ENCODE measurements at regions not wholly inside any gene's neighbourhood (a gene's known extent, or its start where the extent isn't known, plus 50 kb on each side); places are given as distances from the start of the nearest gene placed in this dataset.

- Histone ChIP-seq H3K27me3 (ENCODE audit: control insufficient read depth in 3 of 3, insufficient read depth in 3 of 3, low read length in 3 of 3) (no peaks in the 10 kb centered on the region), H3K4me3 (ENCODE audit: low read depth in 1 of 3, low read length in 3 of 3) (no peak overlapping the region), H3K27ac (ENCODE audit: low read depth in 1 of 3, low read length in 2 of 3) (peak overlapping the region in 2 of 3 donors; percentile 12 to 71), H3K4me1 (ENCODE audit: control insufficient read depth in 3 of 3, insufficient read depth in 2 of 3, low read depth in 1 of 3, low read length in 2 of 3) (peaks cover 2 to 34% (median 6%) of the 10 kb centered on the region in 3 donors), H3K36me3 (ENCODE audit: control insufficient read depth in 3 of 3, insufficient read depth in 2 of 3, low read depth in 1 of 3, low read length in 3 of 3) (peaks cover 0 to 9% (median 0%) of the 10 kb centered on the region in 3 donors), H3K9me3 (ENCODE audit: control insufficient read depth in 2 of 2, insufficient read depth in 1 of 2, low read depth in 1 of 2, low read length in 1 of 2) (no peaks in the 10 kb centered on the region)
- 80 to 89% (median 84%) methylated on average over 9 of the region's 9 CpGs for WGBS, 3 donors
- DNase-seq (no peak), FAIRE-seq (no peak)
These were observed 81.1 kb downstream of the ARL6IP4 start for GRCh38 chr12:123061441-123062205.

- Histone ChIP-seq H3K27ac (ENCODE audit: low read depth in 1 of 3, low read length in 2 of 3) (peak overlapping the region in 1 of 3 donors; percentile 73), H3K27me3 (ENCODE audit: control insufficient read depth in 3 of 3, insufficient read depth in 3 of 3, low read length in 3 of 3) (no peaks in the 10 kb centered on the region), H3K36me3 (ENCODE audit: control insufficient read depth in 3 of 3, insufficient read depth in 2 of 3, low read depth in 1 of 3, low read length in 3 of 3) (peaks cover 0 to 8% (median 0%) of the 10 kb centered on the region in 3 donors), H3K4me1 (ENCODE audit: control insufficient read depth in 3 of 3, insufficient read depth in 2 of 3, low read depth in 1 of 3, low read length in 2 of 3) (peaks cover 2 to 30% (median 6%) of the 10 kb centered on the region in 3 donors), H3K9me3 (ENCODE audit: control insufficient read depth in 2 of 2, insufficient read depth in 1 of 2, low read depth in 1 of 2, low read length in 1 of 2) (no peaks in the 10 kb centered on the region), H3K4me3 (ENCODE audit: low read depth in 1 of 3, low read length in 3 of 3) (no peak overlapping the region)
- DNase-seq (no peak), FAIRE-seq (no peak)
- WGBS, 3 donors = 58 to 79% (median 59%) methylated on average over 1 of the region's 1 CpG
These were observed 79.0 kb downstream of the ARL6IP4 start for GRCh38 chr12:123059500-123059899.

DNA sequence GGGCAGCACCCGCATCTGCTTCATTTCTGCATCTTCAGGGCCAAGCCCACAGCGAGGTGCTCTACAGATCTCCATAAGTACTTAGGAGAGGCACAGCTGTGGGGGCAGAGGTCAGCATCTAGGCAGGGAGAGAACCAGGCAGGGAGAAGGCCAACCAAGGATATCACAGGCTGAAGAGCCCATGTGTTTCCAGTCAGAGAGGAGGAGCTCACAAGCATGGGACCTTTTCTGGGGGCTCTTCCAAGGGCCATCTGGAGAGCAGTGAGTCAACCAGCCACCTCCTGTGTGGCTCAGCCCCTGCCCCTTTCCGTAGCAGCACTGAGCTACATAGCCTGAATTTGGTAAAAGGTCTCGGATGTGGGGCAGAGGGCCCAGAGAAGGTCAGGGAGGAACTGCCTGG, 78.5 kb downstream of the ARL6IP4 start:
- peaks cover 0 to 8% (median 2%) of the 10 kb centered on the region in 3 donors for H3K36me3 ChIP-seq (ENCODE audit: control insufficient read depth in 3 of 3, insufficient read depth in 2 of 3, low read depth in 1 of 3, low read length in 3 of 3)
- no peaks in the 10 kb centered on the region for H3K27me3 ChIP-seq (ENCODE audit: control insufficient read depth in 3 of 3, insufficient read depth in 3 of 3, low read length in 3 of 3)
- no peak overlapping the region for H3K4me3 ChIP-seq (ENCODE audit: low read depth in 1 of 3, low read length in 3 of 3)
- peaks cover 2 to 29% (median 6%) of the 10 kb centered on the region in 3 donors for H3K4me1 ChIP-seq (ENCODE audit: control insufficient read depth in 3 of 3, insufficient read depth in 2 of 3, low read depth in 1 of 3, low read length in 2 of 3)
- no peaks in the 10 kb centered on the region for H3K9me3 ChIP-seq (ENCODE audit: control insufficient read depth in 2 of 2, insufficient read depth in 1 of 2, low read depth in 1 of 2, low read length in 1 of 2)
- FAIRE-seq (no peak), DNase-seq (peak in 1 of 2 donors; percentile 24)
- 64 to 79% (median 73%) methylated on average over 4 of the region's 4 CpGs for WGBS, 3 donors
- peak overlapping the region in 1 of 3 donors; percentile 73 for H3K27ac ChIP-seq (ENCODE audit: low read depth in 1 of 3, low read length in 2 of 3)

DNA sequence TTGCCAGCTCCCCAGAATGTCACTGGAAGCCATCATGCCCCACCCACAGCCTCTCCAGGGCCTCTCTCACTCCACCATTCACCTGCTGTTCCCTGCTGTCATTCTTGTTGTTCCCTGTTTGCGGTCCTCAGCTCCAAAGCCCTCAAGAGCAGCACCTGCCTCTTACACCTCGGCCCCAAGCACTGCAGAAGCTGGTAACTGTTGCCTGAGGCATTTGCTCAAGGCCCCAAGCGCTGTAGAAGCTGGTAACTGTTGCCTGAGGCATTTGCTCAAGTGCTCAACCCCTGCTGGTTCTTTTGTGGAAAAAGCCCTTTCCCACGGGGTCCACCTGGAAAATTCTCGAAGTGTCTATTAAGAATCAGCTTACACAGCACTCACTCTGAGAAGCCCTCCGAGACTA, 78.0 kb downstream of the ARL6IP4 start:
- Histone ChIP-seq H3K4me1 (ENCODE audit: control insufficient read depth in 3 of 3, insufficient read depth in 2 of 3, low read depth in 1 of 3, low read length in 2 of 3) (peaks cover 2 to 26% (median 6%) of the 10 kb centered on the region in 3 donors), H3K27ac (ENCODE audit: low read depth in 1 of 3, low read length in 2 of 3) (peak overlapping the region in 1 of 3 donors; percentile 73), H3K4me3 (ENCODE audit: low read depth in 1 of 3, low read length in 3 of 3) (no peak overlapping the region), H3K27me3 (ENCODE audit: control insufficient read depth in 3 of 3, insufficient read depth in 3 of 3, low read length in 3 of 3) (no peaks in the 10 kb centered on the region), H3K9me3 (ENCODE audit: control insufficient read depth in 2 of 2, insufficient read depth in 1 of 2, low read depth in 1 of 2, low read length in 1 of 2) (no peaks in the 10 kb centered on the region), H3K36me3 (ENCODE audit: control insufficient read depth in 3 of 3, insufficient read depth in 2 of 3, low read depth in 1 of 3, low read length in 3 of 3) (peaks cover 0 to 8% (median 2%) of the 10 kb centered on the region in 3 donors)
- 88 to 93% (median 91%) methylated on average over 6 of the region's 6 CpGs for WGBS, 3 donors
- FAIRE-seq (no peak), DNase-seq (no peak)

GRCh38 chr12:123057513-123058265, 77.2 kb downstream of the ARL6IP4 start:
- Histone ChIP-seq H3K36me3 (ENCODE audit: control insufficient read depth in 3 of 3, insufficient read depth in 2 of 3, low read depth in 1 of 3, low read length in 3 of 3) (peaks cover 0 to 8% (median 2%) of the 10 kb centered on the region in 3 donors), H3K4me1 (ENCODE audit: control insufficient read depth in 3 of 3, insufficient read depth in 2 of 3, low read depth in 1 of 3, low read length in 2 of 3) (peaks cover 0 to 18% (median 1%) of the 10 kb centered on the region in 3 donors), H3K27ac (ENCODE audit: low read depth in 1 of 3, low read length in 2 of 3) (peak overlapping the region in 1 of 3 donors; percentile 73), H3K9me3 (ENCODE audit: control insufficient read depth in 2 of 2, insufficient read depth in 1 of 2, low read depth in 1 of 2, low read length in 1 of 2) (no peaks in the 10 kb centered on the region), H3K27me3 (ENCODE audit: control insufficient read depth in 3 of 3, insufficient read depth in 3 of 3, low read length in 3 of 3) (no peaks in the 10 kb centered on the region), H3K4me3 (ENCODE audit: low read depth in 1 of 3, low read length in 3 of 3) (no peak overlapping the region)
- no peak for DNase-seq
- no peak for FAIRE-seq
- WGBS, 3 donors = 89 to 95% (median 93%) methylated on average over 15 of the region's 15 CpGs

- peaks cover 0 to 8% (median 2%) of the 10 kb centered on the region in 3 donors for H3K36me3 ChIP-seq (ENCODE audit: control insufficient read depth in 3 of 3, insufficient read depth in 2 of 3, low read depth in 1 of 3, low read length in 3 of 3)
- no peaks in the 10 kb centered on the region for H3K9me3 ChIP-seq (ENCODE audit: control insufficient read depth in 2 of 2, insufficient read depth in 1 of 2, low read depth in 1 of 2, low read length in 1 of 2)
- H3K4me3 ChIP-seq (ENCODE audit: low read depth in 1 of 3, low read length in 3 of 3) = no peak overlapping the region
- DNase-seq (no peak), FAIRE-seq (no peak)
- H3K27ac ChIP-seq (ENCODE audit: low read depth in 1 of 3, low read length in 2 of 3) = no peak overlapping the region
- WGBS, 3 donors = 84 to 92% (median 88%) methylated on average over 7 of the region's 7 CpGs
- peaks cover 0 to 9% (median 0%) of the 10 kb centered on the region in 3 donors for H3K4me1 ChIP-seq (ENCODE audit: control insufficient read depth in 3 of 3, insufficient read depth in 2 of 3, low read depth in 1 of 3, low read length in 2 of 3)
- H3K27me3 ChIP-seq (ENCODE audit: control insufficient read depth in 3 of 3, insufficient read depth in 3 of 3, low read length in 3 of 3) = no peaks in the 10 kb centered on the region
These were observed 76.2 kb downstream of the ARL6IP4 start for GRCh38 chr12:123056709-123057108.

DNA sequence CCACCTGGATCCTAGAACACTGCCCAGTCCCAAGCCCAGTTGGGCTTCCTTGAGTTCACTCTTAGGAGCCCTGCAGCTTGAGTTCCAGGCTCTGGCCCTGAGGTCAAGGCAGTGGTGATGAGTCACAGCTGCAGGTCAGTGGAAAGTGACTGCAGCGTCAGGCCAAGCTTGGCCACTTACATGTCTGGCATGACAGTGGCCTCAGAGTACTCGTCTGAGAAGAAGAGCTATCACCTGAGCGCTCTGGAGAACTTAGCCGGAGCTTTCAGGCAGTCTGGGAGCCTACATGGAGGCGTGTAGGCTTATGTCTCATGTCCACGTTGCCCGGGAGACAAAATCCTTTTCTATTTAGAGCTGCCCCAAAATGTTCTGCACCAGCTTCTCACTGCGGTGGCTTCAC, 75.6 kb downstream of the ARL6IP4 start:
- Histone ChIP-seq H3K27me3 (ENCODE audit: control insufficient read depth in 3 of 3, insufficient read depth in 3 of 3, low read length in 3 of 3) (no peaks in the 10 kb centered on the region), H3K27ac (ENCODE audit: low read depth in 1 of 3, low read length in 2 of 3) (no peak overlapping the region), H3K9me3 (ENCODE audit: control insufficient read depth in 2 of 2, insufficient read depth in 1 of 2, low read depth in 1 of 2, low read length in 1 of 2) (no peaks in the 10 kb centered on the region), H3K36me3 (ENCODE audit: control insufficient read depth in 3 of 3, insufficient read depth in 2 of 3, low read depth in 1 of 3, low read length in 3 of 3) (peaks cover 0 to 5% (median 2%) of the 10 kb centered on the region in 3 donors), H3K4me1 (ENCODE audit: control insufficient read depth in 3 of 3, insufficient read depth in 2 of 3, low read depth in 1 of 3, low read length in 2 of 3) (peaks cover 0 to 6% (median 0%) of the 10 kb centered on the region in 3 donors), H3K4me3 (ENCODE audit: low read depth in 1 of 3, low read length in 3 of 3) (no peak overlapping the region)
- FAIRE-seq (no peak), DNase-seq (no peak)
- WGBS, 3 donors = 88 to 91% (median 90%) methylated on average over 8 of the region's 8 CpGs

GRCh38 chr12:123055281-123055766, 74.8 kb downstream of the ARL6IP4 start:
- Histone ChIP-seq H3K27ac (ENCODE audit: low read depth in 1 of 3, low read length in 2 of 3) (no peak overlapping the region), H3K4me1 (ENCODE audit: control insufficient read depth in 3 of 3, insufficient read depth in 2 of 3, low read depth in 1 of 3, low read length in 2 of 3) (peaks cover 0 to 6% (median 0%) of the 10 kb centered on the region in 3 donors), H3K4me3 (ENCODE audit: low read depth in 1 of 3, low read length in 3 of 3) (no peak overlapping the region), H3K27me3 (ENCODE audit: control insufficient read depth in 3 of 3, insufficient read depth in 3 of 3, low read length in 3 of 3) (no peaks in the 10 kb centered on the region), H3K36me3 (ENCODE audit: control insufficient read depth in 3 of 3, insufficient read depth in 2 of 3, low read depth in 1 of 3, low read length in 3 of 3) (peaks cover 0 to 5% (median 2%) of the 10 kb centered on the region in 3 donors), H3K9me3 (ENCODE audit: control insufficient read depth in 2 of 2, insufficient read depth in 1 of 2, low read depth in 1 of 2, low read length in 1 of 2) (no peaks in the 10 kb centered on the region)
- FAIRE-seq (no peak), DNase-seq (no peak)
- WGBS, 3 donors = 73 to 82% (median 77%) methylated on average over 8 of the region's 8 CpGs
